ENCODE measurements at regions not wholly inside any gene's neighbourhood (a gene's known extent, or its start where the extent isn't known, plus 50 kb on each side); places are given as distances from the start of the nearest gene placed in this dataset.

DNA sequence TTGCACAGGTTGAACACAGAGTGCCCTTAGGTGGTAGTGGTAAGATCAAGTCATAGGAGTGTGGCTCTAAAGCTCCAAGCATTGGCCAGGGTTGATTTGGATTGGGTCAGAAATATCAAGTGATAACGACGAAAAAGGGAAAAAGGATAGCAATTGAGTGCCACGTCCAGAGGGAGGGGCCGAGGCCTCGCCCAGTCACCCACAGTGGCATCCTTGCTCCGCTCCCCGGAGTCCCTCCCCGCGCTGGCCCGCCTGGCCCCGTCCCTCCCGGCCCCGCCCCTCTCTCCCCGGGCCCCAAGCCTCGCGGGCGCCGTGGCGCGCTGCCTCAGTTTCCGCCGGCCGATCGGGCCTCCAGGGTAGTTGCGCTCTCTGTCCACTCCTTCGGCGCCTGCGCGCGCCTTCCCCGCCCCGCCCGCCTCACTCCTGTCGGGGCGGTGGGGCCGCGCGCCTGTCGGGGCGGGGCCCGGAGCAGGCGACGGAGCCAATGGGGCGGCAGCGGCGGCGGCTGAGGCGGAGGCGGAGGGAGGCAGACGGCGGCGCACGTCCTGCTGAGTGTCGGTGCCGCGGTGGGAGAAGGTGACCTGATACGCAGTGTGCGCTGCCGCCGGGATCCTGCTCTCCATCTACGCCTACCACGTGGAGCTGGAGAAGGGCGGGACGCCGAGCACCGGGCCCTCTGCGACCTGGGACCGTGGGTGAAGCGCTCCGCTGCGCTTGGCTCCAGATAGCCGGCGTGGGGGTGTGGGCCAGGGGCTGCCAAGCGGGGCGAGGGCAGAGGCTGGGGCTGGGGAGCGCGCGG is 209.1 kb upstream of the ZNF722 start:
- TF ChIP-seq POLR2A (IDR thresholded peaks at IDR 0.05; ENCODE audit: low read length) (no peak), CBX2 (IDR thresholded peaks at IDR 0.05; ENCODE audit: borderline replicate concordance, low read depth) (no peak), POLR2AphosphoS2 (conservative IDR thresholded peaks at IDR 0.05; ENCODE audit: low read length) (no peak)
